Breast epithelium (tissue), 3 donors: ENCODE measurements at regions not wholly inside any gene's neighbourhood (a gene's known extent, or its start where the extent isn't known, plus 50 kb on each side); places are given as distances from the start of the nearest gene placed in this dataset.

Source experiments
- POLR2A ChIP-seq: fragments of 450-650 bp; IDR thresholded peaks from one replicate; pipeline ENCODE4 v1.6.1; 2016; ENCODE audit warnings: antibody characterized with exemption, mild to moderate bottlenecking, moderate library complexity
- TF ChIP-seq, protein P1 (sequence below), 3 donors: fragments of 450-650 bp; IDR thresholded peaks; one replicate each; pipeline ENCODE4 v1.5.1; 2016 to 2017; ENCODE audit warnings: antibody characterized with exemption in 3 of 3, mild to moderate bottlenecking in 3 of 3, moderate library complexity in 3 of 3

DNA sequence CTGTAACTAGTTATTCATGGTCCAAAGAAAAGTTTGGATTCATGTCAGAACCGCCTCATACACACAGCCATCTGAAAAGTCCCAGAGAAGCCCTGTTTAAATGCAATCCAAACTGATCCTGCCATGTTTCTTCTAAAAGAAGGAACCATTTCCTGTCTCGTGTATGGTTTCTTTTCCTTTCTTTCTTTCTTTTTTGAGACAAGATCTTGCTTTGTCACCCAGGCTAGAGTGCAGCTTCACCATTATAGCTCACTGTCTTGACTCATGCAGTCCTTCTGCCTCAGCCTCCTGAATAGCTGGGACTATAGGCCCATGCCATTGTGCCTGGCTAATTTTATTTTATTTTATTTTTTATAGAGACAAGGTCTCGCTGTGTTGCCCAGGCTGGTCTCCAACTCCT, 77.4 kb upstream of the NSMCE3 start:
- TF ChIP-seq, protein P1, sequence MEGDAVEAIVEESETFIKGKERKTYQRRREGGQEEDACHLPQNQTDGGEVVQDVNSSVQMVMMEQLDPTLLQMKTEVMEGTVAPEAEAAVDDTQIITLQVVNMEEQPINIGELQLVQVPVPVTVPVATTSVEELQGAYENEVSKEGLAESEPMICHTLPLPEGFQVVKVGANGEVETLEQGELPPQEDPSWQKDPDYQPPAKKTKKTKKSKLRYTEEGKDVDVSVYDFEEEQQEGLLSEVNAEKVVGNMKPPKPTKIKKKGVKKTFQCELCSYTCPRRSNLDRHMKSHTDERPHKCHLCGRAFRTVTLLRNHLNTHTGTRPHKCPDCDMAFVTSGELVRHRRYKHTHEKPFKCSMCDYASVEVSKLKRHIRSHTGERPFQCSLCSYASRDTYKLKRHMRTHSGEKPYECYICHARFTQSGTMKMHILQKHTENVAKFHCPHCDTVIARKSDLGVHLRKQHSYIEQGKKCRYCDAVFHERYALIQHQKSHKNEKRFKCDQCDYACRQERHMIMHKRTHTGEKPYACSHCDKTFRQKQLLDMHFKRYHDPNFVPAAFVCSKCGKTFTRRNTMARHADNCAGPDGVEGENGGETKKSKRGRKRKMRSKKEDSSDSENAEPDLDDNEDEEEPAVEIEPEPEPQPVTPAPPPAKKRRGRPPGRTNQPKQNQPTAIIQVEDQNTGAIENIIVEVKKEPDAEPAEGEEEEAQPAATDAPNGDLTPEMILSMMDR (IDR thresholded peaks at IDR 0.05) = no peak
- TF ChIP-seq POLR2A = no peak
